Mesendoderm (in vitro differentiated cells): ENCODE measurements at regions not wholly inside any gene's neighbourhood (a gene's known extent, or its start where the extent isn't known, plus 50 kb on each side); places are given as distances from the start of the nearest gene placed in this dataset.

Source experiments
- DNase-seq: peaks from one replicate; pipeline ENCODE4 v3.0.0; 2013
- H2AK5ac ChIP-seq: 2 replicates; pipeline ENCODE4 v1.6.1; 2013; ENCODE audit warnings: low read length, inconsistent platforms
- H2BK120ac ChIP-seq: 2 replicates; pipeline ENCODE4 v1.6.1; 2013; ENCODE audit warnings: low read depth, mild to moderate bottlenecking, low read length, moderate library complexity, mixed read lengths
- H2BK15ac ChIP-seq: replicated peaks from 2 replicates; pipeline ENCODE4 v1.6.1; 2013; ENCODE audit warnings: low read depth, mild to moderate bottlenecking, moderate library complexity
- H2BK5ac ChIP-seq: 2 replicates; pipeline ENCODE4 v1.6.1; 2013; ENCODE audit warnings: low read length, inconsistent platforms
- H3K18ac ChIP-seq: 2 replicates; pipeline ENCODE4 v1.6.1; 2013; ENCODE audit warnings: mild to moderate bottlenecking, low read length, mixed read lengths
- H3K23ac ChIP-seq: one replicate; pipeline ENCODE4 v1.6.1; 2013; ENCODE audit warnings: low read length
- H3K27ac ChIP-seq: 2 replicates; pipeline ENCODE4 v1.5.1; 2013; ENCODE audit warnings: low read depth, mild to moderate bottlenecking, inconsistent platforms, low read length, moderate library complexity
- H3K27me3 ChIP-seq: 2 replicates; pipeline ENCODE4 v1.6.1; 2013; ENCODE audit warnings: low read length, control low read depth, mild to moderate bottlenecking, inconsistent platforms; ENCODE audit not compliant: insufficient read depth, poor library complexity
- H3K36me3 ChIP-seq: 2 replicates; pipeline ENCODE4 v1.6.1; 2013; ENCODE audit warnings: low read length, inconsistent platforms; ENCODE audit not compliant: control insufficient read depth, insufficient read depth
- H3K4ac ChIP-seq: one replicate; pipeline ENCODE4 v1.6.1; 2013; ENCODE audit warnings: low read depth, mild to moderate bottlenecking, low read length, moderate library complexity
- H3K4me1 ChIP-seq: 2 replicates; pipeline ENCODE4 v1.6.1; 2013; ENCODE audit warnings: low read depth, low read length, inconsistent platforms; ENCODE audit not compliant: control insufficient read depth
- H3K4me2 ChIP-seq: 2 replicates; pipeline ENCODE4 v1.6.1; 2013; ENCODE audit warnings: low read length
- H3K4me3 ChIP-seq: 2 replicates; pipeline ENCODE4 v1.5.1; 2013; ENCODE audit warnings: mild to moderate bottlenecking, low read length
- H3K56ac ChIP-seq: one replicate; pipeline ENCODE4 v1.6.1; 2013; ENCODE audit warnings: low read length
- H3K79me1 ChIP-seq: 2 replicates; pipeline ENCODE4 v1.6.1; 2013; ENCODE audit warnings: low read length, inconsistent platforms
- H3K79me2 ChIP-seq: 2 replicates; pipeline ENCODE4 v1.6.1; 2013; ENCODE audit warnings: mild to moderate bottlenecking, low read length; ENCODE audit not compliant: control insufficient read depth, insufficient read depth
- H3K9ac ChIP-seq: 2 replicates; pipeline ENCODE4 v1.6.1; 2013; ENCODE audit warnings: low read length, inconsistent platforms
- H4K5ac ChIP-seq: one replicate; pipeline ENCODE4 v1.6.1; 2013; ENCODE audit warnings: low read length
- H4K8ac ChIP-seq: one replicate; pipeline ENCODE4 v1.6.1; 2013; ENCODE audit warnings: low read depth, mild to moderate bottlenecking, control low read depth, low read length, moderate library complexity
- WGBS: extraction: QIAGEN DNeasy Blood & Tissue Kit; methylation state at CpG from one replicate; pipeline ENCODE4 v1.1.7; 2013; ENCODE audit warnings: low lambda C conversion rate, missing lambda C conversion rate; ENCODE audit not compliant: insufficient coverage; ENCODE audit errors: extremely low coverage; 5-methylcytosine and 5-hydroxymethylcytosine counted together

DNA sequence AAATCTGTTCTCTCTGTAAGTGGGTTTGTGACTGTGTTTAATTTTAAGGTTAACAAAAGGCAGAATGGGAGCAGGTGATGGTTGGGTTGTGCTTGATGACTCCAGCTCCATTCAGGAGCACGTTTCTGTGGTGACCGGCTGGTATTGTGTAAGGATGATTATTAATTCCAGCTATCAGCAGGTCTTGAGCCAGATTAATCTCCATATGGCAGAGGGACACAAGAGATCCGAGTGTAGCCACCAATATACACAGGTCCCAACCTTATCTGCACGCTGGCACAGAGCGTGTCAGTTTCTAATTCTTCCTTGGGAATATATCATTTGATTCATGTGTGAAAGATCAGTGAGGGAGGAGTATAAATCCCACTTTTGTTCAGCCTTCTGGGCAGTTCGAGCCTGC is 199.0 kb upstream of the DCC start:
- Histone ChIP-seq H2BK120ac (no peak overlapping the region), H3K27ac (no peak overlapping the region), H3K4me3 (no peak overlapping the region), H3K79me2 (no peaks in the 10 kb centered on the region), H2BK15ac (no peak overlapping the region), H3K56ac (no peak overlapping the region), H3K18ac (no peak overlapping the region), H3K79me1 (no peaks in the 10 kb centered on the region), H3K36me3 (no peaks in the 10 kb centered on the region), H3K4me2 (no peak overlapping the region), H3K4me1 (no peaks in the 10 kb centered on the region), H4K5ac (no peak overlapping the region), H3K23ac (no peak overlapping the region), H3K27me3 (no peaks in the 10 kb centered on the region), H3K4ac (no peak overlapping the region), H2AK5ac (no peak overlapping the region), H2BK5ac (no peak overlapping the region), H3K9ac (no peak overlapping the region), H4K8ac (no peak overlapping the region)
- WGBS: no CpG with 5 or more reads among the region's 6 CpGs
- DNase-seq: no peak

DNA sequence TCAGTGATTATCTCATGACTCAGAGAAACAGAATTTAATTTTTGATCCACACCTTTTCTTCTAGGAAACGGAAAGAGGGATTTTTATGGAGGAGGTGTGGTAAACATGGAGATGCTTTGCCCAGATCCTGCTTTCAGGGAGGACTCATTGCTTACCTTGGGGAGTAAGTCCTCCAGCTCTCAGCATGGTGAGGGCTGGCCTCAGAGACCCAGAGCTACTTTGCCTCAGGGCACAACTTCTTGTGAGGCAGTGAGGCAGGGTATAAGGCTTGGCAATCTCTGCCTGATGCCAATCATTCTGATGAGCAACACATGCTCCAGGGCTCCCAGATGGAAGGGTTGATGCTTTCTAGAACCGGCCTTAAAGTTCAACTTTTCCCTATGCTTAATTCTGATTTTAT is 189.9 kb upstream of the DCC start:
- Histone ChIP-seq H3K23ac (no peak overlapping the region), H2BK5ac (no peak overlapping the region), H3K4ac (no peak overlapping the region), H3K9ac (no peak overlapping the region), H2BK120ac (no peak overlapping the region), H3K27ac (no peak overlapping the region), H3K18ac (no peak overlapping the region), H2AK5ac (no peak overlapping the region), H4K5ac (no peak overlapping the region), H3K79me1 (no peaks in the 10 kb centered on the region), H3K4me2 (no peak overlapping the region), H3K27me3 (no peaks in the 10 kb centered on the region), H3K4me3 (no peak overlapping the region), H4K8ac (no peak overlapping the region), H3K4me1 (no peaks in the 10 kb centered on the region), H3K79me2 (no peaks in the 10 kb centered on the region), H2BK15ac (no peak overlapping the region), H3K56ac (no peak overlapping the region), H3K36me3 (no peaks in the 10 kb centered on the region)
- no CpG with 5 or more reads among the region's 2 CpGs for WGBS
- no peak for DNase-seq

- H2BK5ac ChIP-seq: no peak overlapping the region
- H3K4ac ChIP-seq: no peak overlapping the region
- H4K5ac ChIP-seq: no peak overlapping the region
- H3K27ac ChIP-seq: no peak overlapping the region
- no peaks in the 10 kb centered on the region for H3K27me3 ChIP-seq
- no peak overlapping the region for H3K56ac ChIP-seq
- no peak overlapping the region for H3K9ac ChIP-seq
- no peak for DNase-seq
- no peak overlapping the region for H2BK15ac ChIP-seq
- no peaks in the 10 kb centered on the region for H3K36me3 ChIP-seq
- no peaks in the 10 kb centered on the region for H3K4me1 ChIP-seq
- H3K4me2 ChIP-seq: no peak overlapping the region
- no peak overlapping the region for H2BK120ac ChIP-seq
- no peak overlapping the region for H3K23ac ChIP-seq
- H3K4me3 ChIP-seq: no peak overlapping the region
- no peaks in the 10 kb centered on the region for H3K79me1 ChIP-seq
- H3K18ac ChIP-seq: no peak overlapping the region
- no peak overlapping the region for H2AK5ac ChIP-seq
- no peaks in the 10 kb centered on the region for H3K79me2 ChIP-seq
- no CpG with 5 or more reads among the region's 3 CpGs for WGBS
- no peak overlapping the region for H4K8ac ChIP-seq
These were observed 188.0 kb upstream of the DCC start for GRCh38 chr18:52152036-52152435.

DNA sequence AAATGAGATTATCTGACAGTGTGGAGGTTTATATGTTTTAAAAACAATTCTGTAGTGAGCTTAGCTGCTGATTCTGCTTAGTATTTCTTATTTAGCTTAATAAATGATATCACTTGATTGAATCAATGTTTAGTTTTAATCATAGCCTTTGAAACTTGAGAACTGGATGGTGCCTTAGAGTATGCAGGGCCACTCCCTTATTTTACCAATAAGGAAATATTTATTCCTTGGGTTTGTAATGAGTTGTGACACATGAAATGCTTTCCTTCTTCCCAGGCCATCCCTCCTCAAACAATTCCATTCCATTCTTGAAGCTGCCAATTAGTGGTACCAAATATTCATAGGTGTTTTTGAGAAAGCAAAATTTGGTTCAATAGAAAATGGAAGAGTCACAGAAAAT is 183.8 kb upstream of the DCC start:
- Histone ChIP-seq H3K4me1 (no peaks in the 10 kb centered on the region), H3K4ac (no peak overlapping the region), H3K27me3 (no peaks in the 10 kb centered on the region), H3K56ac (no peak overlapping the region), H2BK5ac (no peak overlapping the region), H3K23ac (no peak overlapping the region), H3K36me3 (no peaks in the 10 kb centered on the region), H3K18ac (no peak overlapping the region), H4K8ac (no peak overlapping the region), H2BK120ac (no peak overlapping the region), H3K79me1 (no peaks in the 10 kb centered on the region), H3K27ac (no peak overlapping the region), H2AK5ac (no peak overlapping the region), H4K5ac (no peak overlapping the region), H3K4me3 (no peak overlapping the region), H3K79me2 (no peaks in the 10 kb centered on the region), H3K9ac (no peak overlapping the region), H2BK15ac (no peak overlapping the region), H3K4me2 (no peak overlapping the region)
- no peak for DNase-seq

- Histone ChIP-seq H3K27ac (no peak overlapping the region), H3K36me3 (no peaks in the 10 kb centered on the region), H3K4ac (no peak overlapping the region), H3K56ac (no peak overlapping the region), H2BK5ac (no peak overlapping the region), H3K4me2 (no peak overlapping the region), H2BK15ac (no peak overlapping the region), H2BK120ac (no peak overlapping the region), H3K23ac (no peak overlapping the region), H3K9ac (no peak overlapping the region), H3K79me1 (no peaks in the 10 kb centered on the region), H3K4me3 (no peak overlapping the region), H2AK5ac (no peak overlapping the region), H4K8ac (no peak overlapping the region), H4K5ac (no peak overlapping the region), H3K4me1 (no peaks in the 10 kb centered on the region), H3K27me3 (no peaks in the 10 kb centered on the region), H3K18ac (no peak overlapping the region), H3K79me2 (no peaks in the 10 kb centered on the region)
- peak; percentile 97 for DNase-seq
- no CpG with 5 or more reads among the region's 2 CpGs for WGBS
These were observed 179.4 kb upstream of the DCC start for GRCh38 chr18:52160636-52161035.

DNA sequence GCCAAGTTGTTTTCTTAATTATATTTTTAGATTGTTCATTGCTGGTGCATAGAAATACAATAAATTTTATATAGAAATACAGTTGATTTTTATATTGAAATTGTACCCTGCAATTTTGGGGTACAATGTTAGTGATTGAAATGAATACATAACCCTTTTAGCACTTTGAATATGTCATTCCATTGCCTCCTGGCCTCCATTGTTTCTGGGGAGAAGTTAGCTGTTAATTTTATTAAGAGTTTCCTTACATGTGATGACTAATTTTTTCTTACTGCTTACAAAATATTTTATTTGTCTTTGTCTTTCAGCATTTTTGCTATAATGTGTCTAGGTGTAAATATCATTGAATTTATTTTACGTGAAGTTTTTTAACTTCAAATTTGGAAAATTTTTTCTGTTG is 176.5 kb upstream of the DCC start:
- Histone ChIP-seq H2BK15ac (no peak overlapping the region), H3K56ac (no peak overlapping the region), H4K5ac (no peak overlapping the region), H2AK5ac (no peak overlapping the region), H4K8ac (no peak overlapping the region), H3K18ac (no peak overlapping the region), H3K79me2 (no peaks in the 10 kb centered on the region), H3K27me3 (no peaks in the 10 kb centered on the region), H2BK5ac (no peak overlapping the region), H3K4me2 (no peak overlapping the region), H3K4me1 (no peaks in the 10 kb centered on the region), H3K4ac (no peak overlapping the region), H2BK120ac (no peak overlapping the region), H3K36me3 (no peaks in the 10 kb centered on the region), H3K79me1 (no peaks in the 10 kb centered on the region), H3K4me3 (no peak overlapping the region), H3K9ac (no peak overlapping the region), H3K27ac (no peak overlapping the region), H3K23ac (no peak overlapping the region)
- no CpG with 5 or more reads among the region's 1 CpG for WGBS
- peak; percentile 16 for DNase-seq
